Lower leg skin (tissue), 3 donors: ENCODE measurements at regions not wholly inside any gene's neighbourhood (a gene's known extent, or its start where the extent isn't known, plus 50 kb on each side); places are given as distances from the start of the nearest gene placed in this dataset.

Experiments used
- CTCF ChIP-seq, 3 donors: fragments of 450-650 bp; IDR thresholded peaks; one replicate each; pipeline ENCODE4 v1.5.1; 2016; ENCODE audit warnings: antibody characterized with exemption in 3 of 3, mild to moderate bottlenecking in 3 of 3, moderate library complexity in 2 of 3
- POLR2A ChIP-seq, 2 donors: fragments of 450-650 bp; IDR thresholded peaks; one replicate each; pipeline ENCODE4 v1.6.1; 2016 to 2017; ENCODE audit warnings: antibody characterized with exemption in 2 of 2, mild to moderate bottlenecking in 1 of 2, moderate library complexity in 1 of 2

GRCh38 chr4:32950866-32951265 is 2230.7 kb downstream of the PCDH7 start:
- TF ChIP-seq POLR2A (IDR thresholded peaks at IDR 0.05) (no peak), CTCF (IDR thresholded peaks at IDR 0.05) (no peak)
